SK-N-SH (cell line): ENCODE measurements at regions not wholly inside any gene's neighbourhood (a gene's known extent, or its start where the extent isn't known, plus 50 kb on each side); places are given as distances from the start of the nearest gene placed in this dataset.

ENCODE experiments used
- CTCF ChIP-seq: fragments of 200-600 bp; sonication (generic); IDR thresholded peaks from 2 replicates; pipeline ENCODE4 v1.6.1; 2017; ENCODE audit warnings: antibody characterized with exemption, mild to moderate bottlenecking, moderate library complexity
- EZH2phosphoT487 ChIP-seq: fragments of 200-600 bp; sonication (generic); IDR thresholded peaks from 2 replicates; pipeline ENCODE4 v1.6.1; 2017; ENCODE audit warnings: low read depth, mixed run types, mild to moderate bottlenecking, antibody characterized with exemption, moderate library complexity, borderline replicate concordance
- TCF12 ChIP-seq: IDR thresholded peaks from 2 replicates; pipeline ENCODE4 v1.4.0; 2012
- ZBTB33 ChIP-seq: IDR thresholded peaks from 2 replicates; pipeline ENCODE4 v1.4.0; 2012; ENCODE audit warnings: low read depth, borderline replicate concordance

- TF ChIP-seq CTCF (no peak), EZH2phosphoT487 (no peak), ZBTB33 (no peak), TCF12 (no peak)
These were observed 53.8 kb upstream of the RANBP3L start for GRCh38 chr5:36355516-36355915.
